Right lobe of liver (tissue), 4 donors: ENCODE measurements at regions not wholly inside any gene's neighbourhood (a gene's known extent, or its start where the extent isn't known, plus 50 kb on each side); places are given as distances from the start of the nearest gene placed in this dataset.
"Not testable (repeated sequence)": the region's sequence is repeated elsewhere in the genome, so short reads cannot be mapped to it uniquely, and the experiment has no call there.

ENCODE experiments used
- POLR2A ChIP-seq: fragments of 450-650 bp; IDR thresholded peaks from one replicate; pipeline ENCODE4 v1.6.1; 2017; ENCODE audit warnings: antibody characterized with exemption, mild to moderate bottlenecking
- TF ChIP-seq, protein P1 (sequence below), 4 donors: fragments of 200-600 bp in 3 of 4; fragments of 450-650 bp in 1 of 4; IDR thresholded peaks; one replicate each; pipeline versions ENCODE4 v1.5.1 to v1.8.0; 2016 to 2022; ENCODE audit warnings: antibody characterized with exemption in 4 of 4, mild to moderate bottlenecking in 2 of 4
- donor health status: DM: no; HTN: no; CAD: no.
- donor health status: DM: no; HTN: no; CAD: no.
- donor health status: DM: no; HTN: yes; CAD: no.

GRCh38 chr5:7310656-7311055, 85.3 kb upstream of the ADCY2 start:
- TF ChIP-seq POLR2A: not testable (repeated sequence)
- TF ChIP-seq, protein P1, sequence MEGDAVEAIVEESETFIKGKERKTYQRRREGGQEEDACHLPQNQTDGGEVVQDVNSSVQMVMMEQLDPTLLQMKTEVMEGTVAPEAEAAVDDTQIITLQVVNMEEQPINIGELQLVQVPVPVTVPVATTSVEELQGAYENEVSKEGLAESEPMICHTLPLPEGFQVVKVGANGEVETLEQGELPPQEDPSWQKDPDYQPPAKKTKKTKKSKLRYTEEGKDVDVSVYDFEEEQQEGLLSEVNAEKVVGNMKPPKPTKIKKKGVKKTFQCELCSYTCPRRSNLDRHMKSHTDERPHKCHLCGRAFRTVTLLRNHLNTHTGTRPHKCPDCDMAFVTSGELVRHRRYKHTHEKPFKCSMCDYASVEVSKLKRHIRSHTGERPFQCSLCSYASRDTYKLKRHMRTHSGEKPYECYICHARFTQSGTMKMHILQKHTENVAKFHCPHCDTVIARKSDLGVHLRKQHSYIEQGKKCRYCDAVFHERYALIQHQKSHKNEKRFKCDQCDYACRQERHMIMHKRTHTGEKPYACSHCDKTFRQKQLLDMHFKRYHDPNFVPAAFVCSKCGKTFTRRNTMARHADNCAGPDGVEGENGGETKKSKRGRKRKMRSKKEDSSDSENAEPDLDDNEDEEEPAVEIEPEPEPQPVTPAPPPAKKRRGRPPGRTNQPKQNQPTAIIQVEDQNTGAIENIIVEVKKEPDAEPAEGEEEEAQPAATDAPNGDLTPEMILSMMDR (IDR thresholded peaks at IDR 0.05): not testable (repeated sequence)
